ENCODE measurements at regions not wholly inside any gene's neighbourhood (a gene's known extent, or its start where the extent isn't known, plus 50 kb on each side); places are given as distances from the start of the nearest gene placed in this dataset.

DNA sequence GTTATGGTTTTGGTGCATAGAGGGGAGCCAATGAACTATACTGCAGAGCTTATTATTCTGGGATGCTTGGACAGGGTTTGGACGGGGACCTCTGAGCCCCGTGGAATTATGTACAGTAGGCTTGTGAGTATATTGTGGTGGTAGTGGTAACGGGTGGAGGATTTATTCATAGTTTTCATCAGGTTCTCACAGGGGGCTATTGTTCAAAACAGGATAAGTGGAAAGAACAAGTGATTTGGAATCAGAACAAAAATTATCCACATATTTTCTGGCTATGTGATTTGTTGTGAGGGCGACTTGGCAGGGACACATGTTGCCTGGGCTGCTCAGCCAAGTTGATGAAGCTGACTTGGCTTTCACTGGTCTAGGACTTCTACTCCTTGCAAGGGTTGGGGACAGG is 64.6 kb upstream of the ELOVL5 start:
- no peak for DNase-seq

DNA sequence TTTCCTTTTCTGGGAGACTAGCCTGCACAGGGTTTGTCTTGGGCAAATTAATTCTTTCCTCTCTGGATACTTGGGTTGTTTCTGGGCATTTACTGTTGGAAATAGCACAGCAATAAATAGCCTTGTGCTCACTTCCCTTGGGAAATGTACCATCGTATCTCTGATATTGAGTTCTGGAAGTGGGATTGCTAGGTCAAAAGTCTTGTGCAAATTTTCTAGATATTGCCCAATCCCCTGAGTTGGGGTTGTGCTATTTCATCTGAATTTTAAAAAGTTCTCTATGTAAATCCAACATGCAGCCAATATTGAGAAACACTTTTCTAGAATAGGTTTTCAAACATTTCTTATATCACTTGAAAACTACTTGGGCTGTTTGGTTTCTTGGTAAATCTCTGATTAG is 64.0 kb upstream of the ELOVL5 start:
- no peak for DNase-seq

GRCh38 chr6:53412021-53412715 is 63.4 kb upstream of the ELOVL5 start:
- no peak for DNase-seq

- no peak for DNase-seq
Measured at GRCh38 chr6:53411451-53411850, 62.7 kb upstream of the ELOVL5 start.

GRCh38 chr6:53410508-53411258 is 61.9 kb upstream of the ELOVL5 start:
- no peak for DNase-seq

- no peak for DNase-seq
Measured at GRCh38 chr6:53408826-53409225, 60.1 kb upstream of the ELOVL5 start.

DNA sequence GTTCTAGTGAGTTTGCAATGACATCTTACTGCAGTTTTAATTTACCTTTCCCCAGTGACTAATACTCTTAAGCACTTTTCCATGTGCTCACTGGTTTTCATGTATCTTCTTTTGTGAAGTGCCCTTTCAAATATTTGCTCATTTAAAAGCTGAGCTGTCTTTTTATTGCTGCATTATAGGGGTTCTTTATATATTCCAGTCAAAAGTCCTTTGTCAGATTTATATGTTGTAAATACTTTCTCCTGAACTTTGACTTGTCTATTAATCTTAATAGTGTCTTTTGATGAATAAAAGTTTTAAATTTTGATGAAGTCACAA is 50.2 kb upstream of the ELOVL5 start:
- no peak for DNase-seq

DNA sequence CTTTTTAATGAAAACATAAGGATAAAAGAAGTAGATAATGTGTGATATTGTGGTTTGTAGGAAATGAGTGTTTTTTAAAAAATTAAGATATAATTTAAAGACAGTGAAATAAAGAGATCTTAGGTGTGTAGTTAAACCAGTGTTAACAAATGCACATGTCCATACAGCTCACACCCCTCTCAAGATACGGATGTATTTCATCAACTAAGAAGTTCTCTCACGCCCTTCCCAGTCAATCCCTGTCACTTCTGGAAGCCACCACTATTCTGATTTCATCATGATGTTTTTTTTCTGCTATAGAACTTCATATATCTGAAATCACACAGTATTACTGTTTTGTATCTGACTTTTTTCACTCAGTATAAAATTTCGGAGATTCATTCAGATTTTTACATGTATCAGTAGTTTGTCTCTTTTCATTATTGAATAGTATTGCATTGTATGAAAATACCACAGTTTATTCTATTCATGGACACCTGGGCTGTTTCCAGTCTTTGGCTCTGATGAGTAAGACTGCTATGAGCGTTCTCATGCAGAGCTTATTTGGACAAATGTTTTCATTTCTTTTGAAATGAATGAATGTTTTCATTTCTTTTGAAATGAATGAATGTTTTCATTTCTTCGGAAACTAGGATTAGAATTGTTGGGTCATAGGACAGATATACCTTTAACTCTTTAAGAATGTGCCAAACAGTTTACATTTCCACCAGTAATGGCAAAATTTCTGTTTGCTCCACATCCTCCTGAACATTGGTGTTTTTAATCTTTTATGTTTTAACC is 49.7 kb upstream of the ELOVL5 start:
- DNase-seq = no peak

Data from DMS 273 treated with DMSO at 0.1 percent for 48 hours (cell line).